ENCODE measurements at regions not wholly inside any gene's neighbourhood (a gene's known extent, or its start where the extent isn't known, plus 50 kb on each side); places are given as distances from the start of the nearest gene placed in this dataset.
"Not testable (repeated sequence)": the region's sequence is repeated elsewhere in the genome, so short reads cannot be mapped to it uniquely, and the experiment has no call there.

DNA sequence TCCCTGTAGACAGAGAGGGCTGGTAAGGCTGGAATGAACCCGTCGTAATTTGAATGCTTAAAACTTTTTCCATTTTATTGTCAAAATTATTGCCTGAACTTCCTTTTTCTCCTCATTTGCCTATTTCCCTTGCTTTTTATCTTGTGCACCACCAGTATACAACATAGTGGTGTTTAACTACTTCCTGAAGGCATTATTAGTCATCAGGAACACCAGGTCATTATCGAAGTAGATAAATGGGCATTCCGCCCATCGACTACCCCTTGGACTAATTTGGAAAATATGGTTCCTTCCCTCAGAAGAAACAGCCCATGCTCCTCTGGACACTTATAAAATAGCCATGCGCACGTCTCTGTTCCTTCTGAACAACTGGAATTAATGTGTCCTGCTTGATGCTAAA lies 232.1 kb downstream of the TM9SF2 start:
- no peak for DNase-seq

DNA sequence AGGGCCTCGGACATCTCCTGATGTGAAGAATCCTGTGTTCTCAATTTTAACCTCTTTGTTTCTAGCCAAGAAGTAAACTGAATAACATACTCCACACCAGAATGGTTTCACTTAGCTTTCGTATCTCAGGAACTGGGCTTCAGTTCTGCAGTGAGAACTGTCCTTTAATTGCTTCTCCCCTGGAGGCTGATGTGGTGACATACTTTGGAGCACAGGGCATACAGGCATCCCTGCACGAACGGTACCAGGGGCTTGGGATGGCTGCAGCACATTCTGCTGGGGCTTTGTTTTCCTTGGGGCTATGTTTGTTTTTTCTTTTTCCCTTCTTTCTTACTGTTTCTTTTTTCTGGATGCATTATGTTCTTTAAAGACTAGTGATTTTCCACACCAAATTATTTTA lies 230.5 kb downstream of the TM9SF2 start:
- no peak for DNase-seq

DNA sequence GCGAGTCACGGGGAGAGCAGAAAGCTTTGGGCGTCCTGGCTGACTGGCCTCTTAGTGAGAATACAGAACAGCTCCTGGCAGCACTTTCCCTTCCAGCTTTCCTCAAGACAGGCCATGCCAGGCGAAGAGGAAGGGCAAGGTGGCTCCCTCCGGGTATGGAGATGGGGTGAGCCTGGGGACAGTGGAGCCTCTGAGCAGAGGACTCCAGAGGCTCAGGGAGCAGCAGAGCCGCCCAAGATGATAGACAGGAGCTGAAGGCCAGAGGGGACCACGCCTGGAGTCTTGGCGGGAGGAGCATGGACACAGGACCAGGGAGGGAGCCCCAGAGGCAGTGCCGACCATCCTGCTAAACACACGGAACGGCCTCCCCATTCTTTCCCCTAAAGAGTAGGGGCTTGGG lies 229.1 kb downstream of the TM9SF2 start:
- DNase-seq = no peak

DNA sequence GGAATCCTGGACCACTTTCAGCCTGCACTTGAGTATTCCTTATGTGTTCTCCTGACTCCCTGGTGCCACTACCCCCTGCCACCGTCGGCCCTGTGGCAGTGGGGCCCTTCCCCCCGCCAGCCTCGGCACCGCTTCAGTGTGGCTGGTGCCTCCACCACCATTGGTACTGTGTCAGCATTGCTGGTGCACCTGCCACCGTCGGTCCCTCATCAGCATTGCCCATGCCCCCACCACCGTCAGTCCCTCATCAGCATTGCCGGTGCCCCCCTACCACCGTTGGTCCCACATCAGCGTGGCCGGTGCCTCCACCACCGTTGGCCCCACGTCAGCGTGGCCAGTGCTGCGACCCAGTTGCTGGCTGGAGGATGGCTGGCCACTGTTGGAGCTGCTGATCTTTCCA lies 228.5 kb downstream of the TM9SF2 start:
- DNase-seq = no peak

DNA sequence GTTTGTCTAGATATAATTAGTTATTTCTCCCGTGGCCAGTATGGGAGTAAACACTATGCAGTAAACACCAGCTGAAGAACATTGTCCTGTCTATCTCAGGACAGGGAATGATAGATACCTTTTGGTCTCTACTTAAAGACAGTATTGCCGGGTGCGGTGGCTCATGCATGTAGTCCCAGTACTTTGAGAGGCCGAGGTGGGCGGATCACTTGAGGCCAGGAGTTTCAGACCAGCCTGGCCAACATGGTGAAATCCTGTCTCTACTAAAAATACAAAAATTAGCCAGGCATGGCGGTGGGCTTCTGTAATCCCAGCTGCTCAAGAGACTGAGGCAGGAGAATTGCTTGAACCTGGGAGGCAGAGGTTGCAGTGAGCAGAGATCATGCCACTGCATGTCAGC lies 226.4 kb downstream of the TM9SF2 start:
- DNase-seq = not testable (repeated sequence)

DNA sequence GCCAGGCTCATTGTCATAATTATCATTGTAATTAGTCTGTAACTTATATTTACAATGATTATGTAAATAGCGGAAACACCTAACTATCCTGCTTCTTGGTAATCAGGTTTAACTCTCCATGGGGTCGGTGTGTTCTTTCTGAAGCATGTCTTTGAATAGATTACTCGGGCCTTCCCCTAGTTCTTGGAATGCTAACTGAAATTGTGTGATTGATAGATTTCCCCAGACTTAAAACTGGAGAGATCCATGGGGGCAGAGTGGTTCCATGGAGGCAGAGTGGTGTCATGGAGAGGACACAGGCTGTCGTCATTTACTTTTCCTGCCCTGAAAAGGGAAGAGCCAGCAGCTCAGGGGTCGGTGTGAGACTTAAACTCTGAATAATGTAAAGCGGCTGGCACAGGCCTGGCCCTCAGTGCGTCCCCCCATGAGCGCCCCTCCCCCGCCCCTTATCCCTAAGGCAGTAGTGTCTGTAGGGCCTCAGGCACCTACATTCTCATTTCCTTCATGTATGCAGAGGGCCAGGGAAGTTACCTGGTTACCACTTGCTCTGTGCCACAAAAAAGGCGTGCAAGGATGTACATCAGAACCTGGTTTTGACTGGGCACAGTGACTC lies 225.1 kb downstream of the TM9SF2 start:
- no peak for DNase-seq

DNA sequence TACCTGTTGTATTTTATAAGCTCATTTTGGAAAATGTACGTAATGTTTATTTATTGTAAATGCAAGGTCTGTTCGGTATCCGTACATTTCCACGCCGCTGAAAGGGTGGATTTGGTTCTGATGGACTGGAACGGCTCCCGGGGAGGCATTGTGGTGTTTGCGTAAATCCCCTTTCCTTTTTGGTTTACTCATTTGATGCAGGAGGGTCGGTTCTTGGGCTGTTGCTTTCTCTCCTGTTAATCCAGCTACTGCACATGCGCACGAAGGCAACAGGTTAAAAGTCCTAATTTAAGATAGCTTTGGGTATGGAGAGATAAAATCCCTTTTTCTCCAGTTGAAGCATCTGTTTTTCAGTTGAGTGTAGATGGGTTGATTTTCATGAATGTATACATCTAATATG lies 224.4 kb downstream of the TM9SF2 start:
- no peak for DNase-seq

DNA sequence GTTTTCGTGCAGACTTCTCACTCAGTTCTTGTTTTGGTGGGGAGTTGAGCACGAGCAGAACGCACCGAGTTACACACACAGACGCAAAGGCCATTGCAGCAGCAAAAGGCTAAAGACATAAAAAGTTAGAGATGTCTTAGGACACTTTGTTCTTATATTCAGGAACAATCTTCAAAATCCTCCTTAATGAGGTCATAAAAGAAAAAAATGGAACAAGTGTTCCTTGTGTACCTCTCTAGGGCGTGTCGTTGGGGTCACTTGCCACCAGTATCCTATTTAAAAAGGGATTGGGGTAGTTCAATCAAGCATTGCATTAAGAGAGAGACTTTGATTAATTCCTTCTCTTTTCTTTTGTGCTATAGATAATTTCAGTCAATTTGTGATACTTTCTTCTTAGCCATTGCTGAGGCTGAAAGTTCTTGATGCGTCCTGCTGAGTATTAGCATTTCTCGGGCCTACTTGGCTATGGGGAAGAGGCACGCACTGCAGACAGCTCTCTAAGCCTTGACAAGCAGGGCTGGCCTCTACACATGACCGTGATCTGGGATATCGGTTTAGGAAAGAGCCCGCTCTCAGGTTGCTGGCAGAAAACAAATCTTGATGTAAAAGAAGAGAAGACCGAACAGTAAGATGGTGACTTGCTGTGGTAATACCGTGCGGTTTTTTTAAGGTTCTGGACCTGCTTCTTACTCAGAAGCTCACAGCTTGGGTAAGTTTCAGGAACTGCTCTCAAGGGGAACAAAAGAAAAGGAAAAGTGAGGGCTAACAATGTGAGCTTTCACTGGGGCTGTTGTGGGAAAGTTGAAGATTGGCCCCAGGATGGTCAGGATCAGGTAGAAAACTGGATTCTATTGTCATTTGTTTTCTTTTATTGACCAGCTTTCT lies 223.6 kb downstream of the TM9SF2 start:
- DNase-seq = no peak

DNA sequence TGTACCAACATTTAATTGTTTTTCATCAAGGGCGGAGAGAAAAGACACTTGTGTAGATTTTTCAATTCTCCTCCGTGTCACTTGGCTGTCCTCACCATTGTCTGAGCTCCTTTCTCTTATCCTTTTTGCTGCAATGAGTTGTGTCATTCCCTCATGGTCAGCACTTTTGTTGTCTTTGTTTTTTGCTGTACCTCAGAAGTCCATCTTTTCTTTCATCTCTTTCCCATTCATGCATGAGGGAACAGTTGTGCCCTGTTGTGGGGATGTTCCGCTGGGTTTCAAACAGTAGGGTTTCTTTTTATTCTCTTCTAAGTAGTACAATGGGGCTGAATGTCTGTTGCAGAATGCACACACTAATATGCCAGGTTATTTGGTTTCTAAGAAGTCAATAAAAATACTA lies 222.6 kb downstream of the TM9SF2 start:
- no peak for DNase-seq

DNA sequence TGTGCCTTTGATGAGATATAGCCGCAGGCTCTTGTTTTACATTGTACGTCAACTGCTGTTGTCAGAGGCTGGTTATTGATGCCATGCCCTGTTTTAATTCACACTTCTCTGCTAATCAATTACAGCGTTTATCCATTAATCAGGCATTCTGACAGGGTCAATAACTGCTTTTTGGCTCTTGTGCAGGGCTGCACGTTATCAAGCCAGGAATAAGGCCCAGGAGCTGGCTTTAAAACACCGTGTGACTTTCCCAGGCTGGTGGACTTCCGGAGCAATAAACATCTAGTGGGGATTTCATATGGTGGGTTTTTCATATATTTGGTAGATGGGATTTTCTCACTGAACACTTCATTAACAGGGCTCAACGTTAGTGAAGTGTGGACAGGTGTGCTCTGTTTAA lies 221.7 kb downstream of the TM9SF2 start:
- DNase-seq = no peak

DNA sequence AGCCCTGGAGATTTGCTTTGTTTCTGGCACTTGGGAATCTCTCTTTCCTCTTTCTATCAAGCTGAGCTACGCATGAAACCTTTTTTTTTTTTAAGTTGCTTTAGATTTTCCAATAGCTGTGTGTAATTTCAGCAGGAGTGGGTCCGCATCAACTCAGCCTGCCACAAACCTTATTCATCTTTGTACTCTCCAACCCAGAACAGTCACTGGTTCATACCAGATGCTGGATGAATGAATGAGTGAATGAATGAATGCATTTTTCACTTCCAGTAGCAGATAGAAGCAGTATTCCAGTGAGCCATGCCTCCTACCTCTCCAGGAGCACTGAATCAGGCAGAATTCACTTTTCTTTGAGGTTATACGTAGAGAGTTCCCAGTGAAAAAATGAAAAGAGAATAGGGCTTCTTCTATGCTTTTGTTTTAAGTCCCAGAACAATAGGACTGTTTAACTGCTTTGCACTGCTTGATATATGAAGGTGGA lies 221.1 kb downstream of the TM9SF2 start:
- DNase-seq = no peak

DNA sequence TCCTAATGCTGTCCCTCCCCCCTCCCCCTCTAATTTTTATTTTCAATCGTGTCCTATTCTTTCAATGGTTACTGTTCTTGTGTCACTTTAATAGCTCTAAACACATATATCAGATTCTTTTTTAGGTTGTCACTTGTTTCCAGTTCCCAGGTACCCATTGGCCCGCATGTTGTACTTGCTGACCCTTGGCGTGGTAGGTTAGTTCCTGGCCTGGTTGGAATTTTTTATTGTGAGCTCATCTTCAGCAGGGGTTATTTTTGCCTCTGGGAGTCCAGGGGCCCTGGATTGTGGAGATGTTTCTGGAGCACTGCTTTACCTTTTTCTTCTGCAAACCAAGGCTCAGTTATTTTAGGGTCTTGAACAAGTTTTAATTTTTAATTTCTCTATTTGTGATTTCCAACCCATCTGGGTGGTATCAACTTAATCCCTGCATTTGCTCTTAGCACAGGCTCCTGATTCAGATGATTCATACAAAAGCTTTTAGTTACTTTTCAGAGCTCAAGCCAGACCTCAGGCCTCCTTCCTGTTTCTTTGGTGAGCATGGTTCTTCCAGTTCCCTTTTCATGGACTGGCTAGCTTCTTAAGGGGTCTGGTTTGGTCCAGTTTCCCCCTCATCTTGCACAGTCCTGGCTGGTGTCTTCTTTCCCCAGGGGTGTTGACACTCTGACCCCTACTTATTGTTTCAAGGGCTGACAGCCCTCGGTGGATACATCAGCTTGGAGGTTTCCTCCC lies 220.5 kb downstream of the TM9SF2 start:
- DNase-seq = no peak

DNA sequence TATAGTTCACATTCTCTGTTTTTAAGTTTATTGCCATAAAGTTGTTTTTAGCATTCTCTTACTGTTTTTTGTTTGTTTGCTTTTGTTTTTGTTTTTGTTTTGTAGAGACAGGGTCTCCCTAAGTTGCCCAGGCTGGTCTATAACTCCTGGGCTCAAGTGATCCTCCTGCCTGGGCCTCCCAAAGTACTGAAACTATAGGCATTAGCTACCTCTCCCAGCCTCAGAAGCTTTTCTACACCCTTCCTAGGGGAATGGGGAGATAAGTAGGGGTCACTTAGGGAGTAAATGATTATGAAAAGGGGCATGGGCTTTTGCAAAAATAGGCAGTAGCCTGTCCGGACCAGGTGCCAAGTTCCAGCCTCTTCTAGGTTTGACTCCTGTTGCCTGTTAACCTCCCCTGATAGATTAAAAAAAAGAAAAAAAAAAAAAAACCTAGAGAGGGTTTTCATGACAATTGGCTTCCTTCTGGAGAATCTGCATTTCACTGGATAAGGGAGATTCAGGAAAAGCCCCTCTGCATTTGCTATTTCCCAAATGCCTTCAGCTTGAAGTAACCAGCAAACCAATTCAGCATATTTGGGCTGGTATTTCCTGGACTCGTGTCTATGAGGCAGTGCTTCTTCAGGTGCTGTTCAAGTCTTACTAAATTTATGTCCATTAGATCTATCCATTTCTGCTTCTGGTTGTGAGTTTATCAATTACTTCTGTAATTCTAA lies 216.8 kb downstream of the TM9SF2 start:
- no peak for DNase-seq

DNA sequence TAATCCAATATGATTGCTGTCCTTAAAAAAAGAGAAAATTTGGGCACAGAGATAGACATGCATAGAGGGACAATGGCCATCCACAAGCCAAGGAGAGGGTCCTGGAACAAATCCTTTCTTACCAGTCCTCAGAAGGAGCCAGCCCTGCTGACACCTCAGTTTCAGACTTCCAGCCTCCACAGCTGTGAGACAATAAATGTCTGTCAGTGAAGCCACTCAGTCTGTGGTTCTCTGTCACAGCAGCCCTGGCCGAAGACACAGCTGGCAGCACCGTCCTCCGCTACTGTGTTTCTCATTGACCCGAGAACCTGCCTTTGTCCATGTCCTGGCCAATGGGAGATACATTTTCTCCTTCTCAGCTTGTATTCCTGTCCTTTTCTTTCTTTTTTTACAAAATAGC lies 207.9 kb downstream of the TM9SF2 start:
- DNase-seq = no peak

DNA sequence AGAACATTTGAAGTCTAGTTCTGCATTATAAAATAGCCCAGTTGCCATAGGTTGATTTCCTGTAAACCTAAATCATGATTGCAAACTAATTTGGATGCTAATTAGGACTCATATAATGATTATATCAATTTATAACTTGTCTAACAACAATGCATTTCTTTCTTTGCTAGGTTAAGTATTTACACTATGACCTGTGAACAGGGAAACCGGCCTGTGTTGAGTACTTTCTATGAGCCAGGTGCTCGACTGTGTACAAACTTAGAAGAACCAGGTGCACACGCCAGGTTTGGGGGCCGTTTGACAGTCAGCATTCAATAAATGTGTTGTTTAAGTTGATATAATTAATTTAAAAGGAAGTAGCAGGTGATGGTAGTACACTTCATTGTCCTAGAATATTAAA lies 203.1 kb downstream of the TM9SF2 start:
- DNase-seq = no peak

DNA sequence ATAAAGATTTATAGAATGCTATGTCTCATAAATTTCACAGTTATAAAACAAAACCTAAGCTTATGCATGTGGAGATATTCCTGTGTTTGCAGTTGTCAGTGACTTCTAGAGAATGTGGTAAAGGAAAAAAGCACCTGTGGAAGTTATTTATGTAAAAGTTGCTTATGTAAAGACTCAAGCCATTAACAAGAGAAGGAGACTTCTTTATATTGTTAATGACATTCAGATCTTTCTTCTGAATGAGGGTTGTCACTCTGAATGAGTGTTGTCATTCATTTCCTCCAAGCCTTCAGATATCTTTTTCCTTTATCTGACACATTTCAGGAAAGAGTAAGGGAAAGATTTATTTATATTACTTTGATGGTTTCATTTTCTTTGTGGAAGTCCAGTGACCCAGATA lies 202.6 kb downstream of the TM9SF2 start:
- DNase-seq = no peak

DNA sequence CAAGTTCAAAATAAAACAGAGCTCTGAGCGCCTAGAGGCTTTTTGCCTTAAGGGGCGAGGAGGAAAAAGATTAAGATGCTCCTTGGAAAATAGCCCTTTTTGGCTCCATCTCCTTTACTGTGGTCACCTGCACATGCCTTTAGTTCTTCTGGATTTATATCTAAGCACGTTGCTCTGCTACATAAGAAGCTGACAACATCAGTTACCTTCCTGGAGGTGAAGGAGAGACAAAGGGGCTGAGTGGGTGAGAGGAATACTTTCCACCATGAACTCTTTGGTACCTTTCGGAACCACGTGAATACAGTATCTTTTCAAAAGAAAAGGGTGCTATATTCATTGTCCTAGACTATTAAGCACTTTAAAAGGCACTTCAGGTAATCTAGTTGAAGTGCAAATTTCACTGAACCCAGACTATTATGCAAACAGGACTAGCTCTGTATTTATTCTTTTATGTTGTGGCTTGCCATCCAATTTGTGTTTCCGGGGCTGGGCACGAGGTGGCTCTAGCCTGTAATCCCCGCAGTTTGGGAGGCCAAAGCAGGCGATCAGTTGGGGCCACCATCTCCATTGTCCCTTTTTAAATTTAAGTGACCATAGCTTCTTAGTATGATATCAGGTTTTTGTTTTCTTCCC lies 201.5 kb downstream of the TM9SF2 start:
- DNase-seq = no peak

DNA sequence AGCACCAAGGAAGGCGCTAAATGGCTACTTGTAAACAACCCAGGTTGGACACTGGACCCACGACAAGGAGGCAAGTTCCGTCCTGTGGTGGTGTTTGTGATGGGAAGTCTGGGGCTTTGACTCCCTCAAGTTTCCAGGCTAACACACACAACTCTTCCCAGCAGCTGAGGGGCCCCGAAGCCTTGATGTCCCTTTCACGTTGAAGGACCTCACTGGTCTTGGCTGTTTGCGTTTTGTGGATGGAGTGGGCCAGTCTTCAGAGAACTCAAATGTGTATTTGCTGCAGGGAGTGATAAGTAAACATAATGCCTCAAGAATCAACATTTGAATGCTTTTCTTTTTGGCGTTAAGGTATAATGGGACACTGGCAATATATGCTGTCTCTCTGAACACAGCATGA lies 199.2 kb downstream of the TM9SF2 start:
- no peak for DNase-seq

DNA sequence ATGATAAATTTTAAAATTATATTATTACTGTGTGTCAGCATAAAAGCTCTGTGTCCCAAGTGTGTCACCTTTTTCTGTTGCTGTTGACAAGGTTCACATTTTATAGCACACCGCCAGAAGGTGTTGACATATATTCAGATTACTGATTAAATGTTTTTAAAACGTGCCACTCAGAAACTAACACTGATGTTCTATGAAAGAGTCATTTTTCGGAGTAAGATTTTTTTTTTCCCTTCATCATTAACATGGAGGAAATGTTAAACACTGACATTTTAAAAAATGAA lies 197.5 kb downstream of the TM9SF2 start:
- no peak for DNase-seq

DNA sequence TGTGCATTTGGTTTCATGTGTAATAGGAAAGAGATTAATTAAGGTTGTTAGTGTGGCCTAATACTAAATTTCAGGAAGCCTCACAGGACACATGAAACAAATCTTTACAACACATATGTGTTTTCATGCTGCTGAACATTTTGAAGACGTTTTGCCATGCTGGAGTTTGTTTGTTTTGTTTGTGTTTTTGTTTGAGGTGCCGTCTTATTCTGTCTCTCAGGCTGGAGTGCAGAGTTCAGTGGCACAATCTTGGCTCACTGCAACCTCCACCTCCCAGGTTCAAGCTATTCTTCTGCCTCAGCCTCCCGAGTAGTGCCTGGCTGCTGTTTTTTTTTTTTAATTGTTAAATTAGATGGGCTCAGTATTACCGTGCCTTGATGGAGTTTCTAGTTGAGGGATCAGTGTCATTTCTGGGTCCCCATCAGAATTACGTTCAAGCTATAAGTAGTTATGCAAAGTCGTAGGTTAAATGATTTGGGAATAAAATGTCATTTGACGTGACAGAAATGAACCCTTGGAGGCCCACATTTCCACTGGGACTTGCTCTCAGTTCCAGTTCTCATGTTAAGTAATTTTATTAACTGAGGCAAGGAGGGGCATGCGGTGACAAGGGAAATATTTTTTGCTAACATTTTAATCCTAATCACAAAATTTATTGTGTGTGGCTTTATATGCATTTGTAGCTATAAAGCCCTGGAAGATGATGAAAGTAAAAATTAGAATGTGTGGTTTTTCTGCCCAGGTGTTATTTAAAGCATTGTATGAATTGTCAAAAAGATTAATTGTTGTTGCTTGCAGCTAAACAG lies 196.9 kb downstream of the TM9SF2 start:
- no peak for DNase-seq

DNA sequence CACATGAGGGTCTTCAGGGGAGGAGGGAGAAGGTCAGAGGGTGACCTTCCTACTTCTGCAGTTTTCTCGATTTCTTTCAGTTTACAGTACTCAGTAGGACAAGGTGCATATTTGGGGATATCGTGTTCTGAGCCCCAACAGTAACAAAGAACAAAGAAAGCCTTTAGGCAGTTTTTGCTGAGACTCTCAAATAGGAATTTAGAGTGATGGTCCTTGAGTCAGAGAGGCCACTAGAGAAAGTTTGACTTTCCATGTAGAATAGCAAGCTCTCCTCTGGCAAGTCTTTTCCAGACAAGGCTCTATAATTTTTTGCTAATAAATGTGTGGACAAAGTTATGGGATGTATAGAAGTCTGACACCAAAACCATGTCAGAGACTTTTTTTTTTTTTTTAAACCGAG lies 194.6 kb downstream of the TM9SF2 start:
- no peak for DNase-seq

Measured in stimulated activated CD4-positive, alpha-beta T cell treated with anti-CD3 and anti-CD28 coated beads, Interleukin-2, amount 100 ng/mL, for 24 hours (primary cell).